HG02938 (cell line): ENCODE measurements at regions not wholly inside any gene's neighbourhood (a gene's known extent, or its start where the extent isn't known, plus 50 kb on each side); places are given as distances from the start of the nearest gene placed in this dataset.
"Not testable (repeated sequence)": the region's sequence is repeated elsewhere in the genome, so short reads cannot be mapped to it uniquely, and the experiment has no call there.

Experiments used
- ATAC-seq: cut with Tn5 transposase; IDR thresholded peaks from one replicate; pipeline ENCODE4 v1.9.1; 2021; ENCODE audit warnings: mild to moderate bottlenecking, moderate library complexity; ENCODE audit not compliant: unreplicated experiment

DNA sequence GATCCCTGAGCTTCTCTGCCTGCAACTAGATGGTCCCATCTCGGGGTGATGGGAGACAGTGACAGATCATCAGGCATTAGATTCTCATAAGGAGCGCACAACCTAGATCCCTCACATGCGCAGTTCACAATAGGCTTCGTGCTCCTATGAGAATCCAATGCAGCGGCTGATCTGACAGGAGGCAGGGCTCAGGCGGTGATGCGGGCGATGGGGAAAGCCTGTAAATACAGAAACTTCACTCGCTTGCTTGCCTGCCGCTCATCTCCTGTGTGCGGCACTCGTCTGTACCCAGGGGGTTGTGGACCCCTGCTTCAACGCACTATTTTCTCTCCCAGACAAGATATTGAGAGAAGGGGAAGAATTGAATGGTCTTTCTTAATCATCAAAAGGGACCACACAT is 473.9 kb downstream of the ZNF536 start:
- ATAC-seq, result no peak

DNA sequence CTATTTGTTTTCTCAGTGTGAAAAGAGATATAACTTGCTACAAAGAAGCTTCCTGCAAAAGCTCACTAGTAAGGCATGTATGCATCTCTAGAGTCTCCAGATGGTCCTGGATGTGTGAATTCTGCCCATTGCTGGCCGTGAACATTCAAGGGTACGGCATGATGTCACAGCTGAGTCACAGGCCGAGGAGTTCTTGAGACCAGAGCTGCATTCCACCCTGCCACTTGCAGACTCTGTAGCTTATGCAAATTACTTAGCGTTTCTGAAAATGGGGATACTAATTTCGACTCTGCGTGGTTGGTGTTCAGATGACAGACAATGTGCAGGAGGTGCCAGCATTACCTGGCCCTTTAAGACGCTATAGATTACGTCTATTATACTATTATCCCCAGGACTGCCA is 470.7 kb downstream of the ZNF536 start:
- no peak for ATAC-seq

DNA sequence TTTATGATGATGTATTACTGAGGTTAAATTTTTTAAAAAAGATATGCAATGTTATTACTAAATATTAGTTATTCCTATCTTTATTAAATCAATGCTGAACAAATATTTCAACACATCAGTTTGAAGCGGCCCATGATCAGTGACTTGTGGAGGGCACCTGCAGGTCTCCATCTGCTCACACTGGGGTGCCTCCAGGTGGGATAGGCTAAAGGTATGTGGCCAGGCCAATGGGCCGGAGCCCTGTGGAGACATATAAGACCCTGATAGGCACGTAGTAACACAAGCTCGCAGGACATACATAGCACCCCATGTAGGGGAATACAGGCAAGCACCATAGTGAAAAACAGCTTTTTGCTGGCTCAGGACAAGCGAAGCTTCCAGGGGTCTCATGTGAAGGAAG is 469.8 kb downstream of the ZNF536 start:
- ATAC-seq, result no peak

DNA sequence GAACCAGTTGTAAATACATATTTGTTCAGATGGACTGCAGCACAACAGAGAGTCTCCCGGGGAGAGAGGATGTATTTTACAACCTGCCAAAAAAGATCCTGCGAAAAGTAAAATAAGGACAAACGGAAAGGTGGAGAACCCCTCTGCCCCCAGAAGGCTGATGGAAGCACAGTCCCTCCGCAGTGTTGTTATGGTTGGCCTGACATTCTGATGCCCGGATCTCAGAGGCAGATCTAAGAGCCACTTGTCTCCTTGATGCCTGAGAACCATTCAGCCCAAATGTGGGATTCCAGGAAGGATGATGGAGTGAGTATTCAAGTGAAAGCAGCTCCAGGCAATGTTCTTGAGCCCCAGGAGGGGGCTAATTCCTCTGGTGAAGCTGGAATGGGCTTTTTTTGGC is 458.7 kb downstream of the ZNF536 start:
- no peak for ATAC-seq

DNA sequence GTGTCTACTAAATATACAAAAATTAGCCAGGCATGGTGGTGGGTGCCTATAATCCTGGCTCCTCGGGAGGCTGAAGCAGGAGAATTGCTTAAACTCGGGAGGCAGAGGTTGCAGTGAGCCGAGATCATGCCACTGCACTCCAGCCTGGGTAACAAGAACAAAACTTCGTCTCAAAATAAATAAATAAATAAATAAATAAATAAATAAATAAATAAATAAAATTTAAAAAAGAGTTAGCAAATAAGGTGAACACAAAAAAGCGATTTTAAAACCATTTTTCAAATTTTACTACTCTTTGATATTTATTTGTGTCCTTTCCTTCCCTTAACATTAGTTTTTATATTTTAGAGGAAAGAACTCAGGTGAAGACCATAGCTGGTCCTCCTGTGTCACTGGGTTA is 453.3 kb downstream of the ZNF536 start:
- not testable (repeated sequence) for ATAC-seq

DNA sequence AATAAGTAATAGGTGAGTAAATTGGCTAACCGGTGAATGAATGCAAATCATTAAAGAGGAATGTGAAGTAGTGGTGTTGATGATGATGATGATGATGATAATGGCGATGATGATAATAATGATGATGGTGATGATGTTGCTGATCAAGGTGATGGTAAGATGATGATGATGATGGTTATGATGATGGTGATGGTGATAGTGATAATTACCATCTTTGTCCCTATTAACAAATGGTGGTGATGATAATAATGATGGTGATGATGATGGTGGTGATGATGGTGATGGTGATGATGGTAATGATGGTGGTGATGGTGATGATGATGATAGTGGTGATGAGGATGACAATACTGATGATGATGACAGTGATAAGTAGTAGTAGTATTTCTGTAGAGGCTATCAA is 452.6 kb downstream of the ZNF536 start:
- ATAC-seq, result no peak

DNA sequence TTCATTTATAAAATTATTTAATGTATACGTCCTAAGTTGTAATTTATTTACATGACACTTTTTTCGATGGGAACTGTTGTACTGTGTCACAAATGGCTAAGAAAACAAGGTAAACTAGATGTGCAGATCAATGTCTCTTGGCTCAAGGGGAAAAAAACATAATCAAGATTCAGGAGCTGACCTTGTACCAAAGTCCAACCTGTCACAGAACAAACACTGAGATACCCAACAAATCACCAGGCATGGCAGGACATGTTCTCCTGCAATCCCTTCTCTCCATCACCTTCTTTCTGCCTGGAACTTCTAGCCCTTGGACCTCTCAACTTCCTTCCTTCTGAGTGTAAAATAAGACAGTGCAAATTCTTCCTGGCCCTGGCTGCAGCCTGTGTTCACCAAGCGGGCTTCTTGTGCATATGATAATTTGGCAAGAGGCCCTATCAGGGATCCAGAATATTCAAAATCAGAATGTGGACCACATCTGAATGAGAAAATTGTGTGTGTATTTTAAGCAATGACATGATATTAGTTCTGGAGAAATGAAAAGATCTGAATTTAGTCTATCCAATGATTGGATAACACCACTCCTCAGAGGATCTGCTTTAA is 445.9 kb downstream of the ZNF536 start:
- no peak for ATAC-seq

DNA sequence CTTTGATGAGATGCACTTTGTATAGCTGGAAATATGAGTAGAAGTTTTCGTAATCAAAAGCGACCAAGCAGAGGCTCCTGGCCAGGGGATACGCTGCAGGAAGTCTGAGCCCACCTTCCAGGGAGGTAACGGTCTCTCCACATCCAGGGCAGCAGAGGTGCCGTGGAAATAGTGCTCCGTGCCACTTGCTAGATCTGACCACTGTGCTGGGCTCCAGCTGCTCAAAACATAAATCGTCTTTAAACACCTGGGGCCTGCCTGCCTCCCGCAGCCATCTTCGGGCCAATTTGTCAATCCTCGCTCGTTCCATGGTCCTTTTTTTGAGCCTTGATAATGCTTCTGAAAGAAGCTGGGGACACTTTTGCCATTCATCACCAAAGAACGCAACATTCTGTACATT is 445.0 kb downstream of the ZNF536 start:
- ATAC-seq, result no peak

DNA sequence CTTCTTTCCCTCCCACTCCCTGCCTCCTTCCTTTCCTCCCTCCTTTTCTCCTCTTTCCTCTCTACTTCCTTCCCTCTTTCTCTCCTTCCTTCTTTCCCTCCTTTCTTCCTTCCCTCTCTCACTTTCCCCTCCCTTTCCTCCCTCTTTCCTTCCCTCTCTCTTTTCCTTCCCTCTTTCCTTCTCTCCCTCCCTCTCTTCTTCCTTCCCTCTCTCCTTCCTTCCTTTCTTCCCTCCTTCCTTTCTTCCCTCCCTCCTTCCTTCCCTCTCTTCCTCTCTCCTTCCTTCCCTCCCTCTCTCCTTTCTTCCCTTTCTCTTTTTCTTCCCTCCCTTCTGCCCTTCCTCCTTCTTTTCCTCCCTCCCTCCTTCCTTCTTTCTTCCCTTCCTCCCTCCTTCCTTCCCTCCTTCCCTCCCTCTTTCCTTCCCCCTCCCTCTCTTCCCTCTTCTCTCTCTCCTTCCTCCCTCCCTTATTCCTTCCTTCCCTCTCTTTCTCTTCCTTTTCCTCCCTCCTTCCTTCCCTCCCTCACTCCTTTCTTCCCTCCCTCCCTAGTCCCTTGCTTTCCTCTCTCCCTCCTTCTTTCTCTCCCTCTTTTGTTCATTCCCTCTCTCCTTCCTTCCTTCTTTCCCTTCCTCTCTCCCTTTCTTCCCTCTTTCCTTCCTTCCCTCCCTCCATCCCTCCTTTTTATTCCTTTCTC is 443.9 kb downstream of the ZNF536 start:
- no peak for ATAC-seq

DNA sequence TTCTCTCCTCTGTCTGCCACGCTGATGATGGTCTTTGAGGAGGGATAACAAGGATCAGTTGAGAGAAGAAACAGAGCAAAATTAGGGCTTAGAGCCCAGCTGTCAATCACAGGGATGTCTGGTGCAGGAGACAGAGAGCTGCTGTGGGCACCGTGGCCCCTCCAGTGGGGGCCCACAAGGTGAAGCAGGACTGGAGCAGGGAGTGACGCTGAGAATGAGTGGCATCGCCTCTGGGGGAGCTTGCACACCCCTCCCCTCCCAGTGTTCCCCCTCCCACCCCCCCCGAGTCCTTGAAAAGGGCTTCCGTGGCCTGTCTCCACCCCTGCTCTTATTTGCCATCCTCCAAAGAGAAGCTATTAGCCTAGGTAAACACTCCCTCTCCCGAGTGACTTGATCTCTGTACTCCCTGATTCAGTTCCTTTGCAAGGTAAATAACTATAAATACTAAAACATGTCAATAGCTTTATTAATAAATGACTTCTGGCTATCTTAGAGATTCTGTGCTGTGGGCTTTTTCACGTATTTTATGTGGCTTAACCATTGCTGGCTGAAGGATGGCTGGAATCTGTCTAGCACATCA is 440.0 kb downstream of the ZNF536 start:
- no peak for ATAC-seq

DNA sequence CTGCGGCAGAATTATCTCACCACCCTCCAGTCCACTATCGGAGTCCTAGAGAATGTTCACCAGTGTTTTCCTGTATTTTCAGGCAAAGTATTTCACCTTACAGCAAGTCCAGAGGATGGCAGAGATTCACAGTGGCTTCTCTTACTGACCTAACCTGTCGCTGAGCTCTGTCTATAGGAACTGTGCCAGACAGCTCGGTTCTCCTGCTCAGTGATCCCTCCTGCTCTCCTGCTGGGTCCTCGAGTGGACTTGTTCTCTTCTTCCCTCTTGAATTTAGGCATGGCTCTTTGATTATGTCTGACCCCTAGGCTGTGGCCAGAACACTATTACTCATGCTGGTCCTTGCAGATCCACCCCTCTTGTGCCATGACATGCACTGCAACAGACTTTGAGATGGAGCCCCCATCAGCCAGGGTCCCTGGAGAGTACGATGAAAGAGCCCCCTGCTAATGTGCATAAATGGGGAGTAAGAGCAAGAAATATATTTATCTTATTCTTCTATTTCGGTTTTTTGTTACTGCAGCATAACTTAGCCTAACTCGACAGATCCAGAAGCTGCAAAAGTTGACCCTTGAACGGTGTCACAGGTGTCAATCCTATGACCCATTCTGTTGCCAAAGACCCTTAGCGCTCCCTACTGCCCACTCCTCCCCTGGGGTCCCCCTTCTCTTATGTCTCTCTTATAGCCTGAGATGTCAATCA is 439.4 kb downstream of the ZNF536 start:
- no peak for ATAC-seq

DNA sequence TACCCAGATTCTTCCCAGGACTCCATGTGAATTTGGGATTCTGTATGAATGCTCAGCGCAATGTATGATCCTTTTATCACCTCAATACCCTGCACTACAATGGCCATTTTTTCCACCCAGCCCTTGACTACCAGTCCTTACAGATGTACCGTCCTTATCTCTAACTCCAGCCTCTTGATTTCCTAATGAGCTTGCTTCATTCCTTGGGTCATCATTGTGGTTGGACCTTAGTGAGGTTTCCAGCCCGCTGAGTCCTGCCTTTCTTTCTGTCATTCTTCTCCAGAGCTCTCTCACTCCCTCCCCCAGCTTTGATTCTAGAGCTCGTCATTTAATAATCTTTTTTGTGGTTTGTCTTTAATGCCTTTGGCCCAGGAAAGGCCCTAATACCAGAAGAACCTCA is 438.5 kb downstream of the ZNF536 start:
- no peak for ATAC-seq

DNA sequence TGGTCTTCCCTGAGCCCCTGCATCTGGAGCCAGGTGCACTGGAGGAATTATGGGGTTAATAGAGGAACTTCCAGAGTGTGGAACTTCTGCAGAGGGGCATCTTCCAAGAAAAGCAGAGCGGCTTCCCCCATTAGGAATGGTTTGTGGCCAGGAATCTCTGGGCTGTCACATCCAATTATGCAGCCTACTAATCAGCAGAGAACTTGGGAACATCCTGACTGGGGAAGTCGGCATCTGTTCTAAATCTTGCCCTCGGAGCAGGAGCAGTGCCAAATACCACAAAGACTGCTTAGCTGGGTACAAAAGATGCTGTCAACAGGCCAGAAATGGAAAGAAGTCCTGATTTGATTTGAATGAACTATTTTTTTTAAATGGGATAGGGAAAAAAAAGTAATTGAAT is 435.1 kb downstream of the ZNF536 start:
- no peak for ATAC-seq

DNA sequence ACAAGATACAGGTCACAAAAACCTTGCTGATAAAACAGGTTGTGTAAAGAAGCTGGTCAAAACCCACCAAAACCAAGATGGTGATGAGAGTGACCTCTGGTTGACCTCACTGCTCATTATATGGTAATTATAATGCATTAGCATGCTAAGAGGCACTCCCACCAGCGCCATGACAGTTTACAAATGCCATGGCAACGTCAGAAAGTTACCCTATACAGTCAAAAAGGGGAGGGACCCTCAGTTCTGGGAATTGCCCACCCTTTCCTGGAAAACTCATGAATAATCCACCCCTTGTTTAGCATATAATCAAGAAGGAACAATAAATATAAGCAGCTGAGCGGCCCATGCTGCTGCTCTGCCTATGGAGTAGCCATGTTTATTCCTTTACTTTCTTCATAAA is 434.1 kb downstream of the ZNF536 start:
- no peak for ATAC-seq

DNA sequence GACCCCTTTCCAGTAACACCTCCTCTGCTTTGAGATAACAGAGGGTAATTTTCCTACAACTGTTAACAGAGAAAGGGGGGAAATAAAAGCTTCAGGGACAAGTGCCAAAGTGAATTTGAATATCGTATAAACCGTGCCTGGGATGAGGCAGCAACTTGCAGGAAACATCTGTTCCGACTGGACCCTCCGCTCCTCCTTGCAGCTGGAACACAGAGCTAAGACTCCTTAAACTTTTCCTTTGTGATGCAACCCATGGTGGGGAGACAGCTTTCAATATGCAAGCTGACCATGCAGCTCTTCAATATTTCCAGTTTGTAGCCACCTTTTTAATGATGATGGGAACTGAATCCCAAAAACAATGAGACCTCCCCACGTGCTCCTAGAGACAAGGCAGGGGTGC is 432.6 kb downstream of the ZNF536 start:
- ATAC-seq, result no peak

DNA sequence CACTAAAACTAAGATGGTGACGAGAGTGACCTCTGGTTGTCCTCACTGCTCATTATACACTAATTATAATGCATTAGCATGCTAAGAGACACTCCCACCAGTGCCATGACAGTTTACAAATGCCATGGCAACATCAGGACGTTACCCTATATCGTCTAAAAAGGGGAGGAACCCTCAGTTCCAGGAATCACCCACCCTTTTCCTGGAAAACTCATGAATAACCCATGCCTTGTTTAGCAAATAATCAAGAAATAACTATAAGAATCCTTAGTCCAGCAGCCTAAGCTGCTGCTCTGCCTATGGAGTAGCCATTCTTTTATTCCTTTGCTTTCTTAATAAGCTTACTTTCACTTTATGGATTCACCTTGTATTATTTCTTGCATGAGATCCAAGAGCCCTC is 432.1 kb downstream of the ZNF536 start:
- ATAC-seq, result not testable (repeated sequence)

DNA sequence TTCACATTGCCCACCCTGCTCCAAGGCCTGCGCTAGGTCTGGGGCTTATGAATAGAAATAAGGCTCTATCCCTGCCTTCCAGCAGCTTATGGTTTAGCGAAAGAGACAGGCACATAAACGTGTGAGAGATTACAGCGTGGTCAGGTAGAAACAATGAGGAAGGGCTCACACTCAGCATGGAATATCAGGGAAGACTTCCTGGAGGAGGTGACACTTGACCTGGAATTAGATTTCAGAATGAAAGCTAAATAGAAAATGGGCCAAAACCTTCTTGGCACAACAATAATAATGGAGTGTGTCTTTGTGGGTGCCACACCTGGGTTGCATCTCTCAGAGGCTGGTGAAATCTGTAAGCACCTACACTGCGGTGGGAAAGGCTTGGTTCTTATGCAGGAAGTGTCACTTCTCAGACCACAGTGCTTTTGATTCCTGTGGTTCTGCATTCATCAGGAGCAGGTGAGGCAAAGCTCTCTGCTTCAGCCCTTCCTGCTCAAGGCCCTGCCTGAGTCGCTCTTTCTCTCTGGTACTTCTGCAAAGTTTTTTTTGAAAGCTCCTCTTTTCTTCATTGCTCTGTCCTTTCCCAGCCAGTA is 430.3 kb downstream of the ZNF536 start:
- ATAC-seq, result no peak

DNA sequence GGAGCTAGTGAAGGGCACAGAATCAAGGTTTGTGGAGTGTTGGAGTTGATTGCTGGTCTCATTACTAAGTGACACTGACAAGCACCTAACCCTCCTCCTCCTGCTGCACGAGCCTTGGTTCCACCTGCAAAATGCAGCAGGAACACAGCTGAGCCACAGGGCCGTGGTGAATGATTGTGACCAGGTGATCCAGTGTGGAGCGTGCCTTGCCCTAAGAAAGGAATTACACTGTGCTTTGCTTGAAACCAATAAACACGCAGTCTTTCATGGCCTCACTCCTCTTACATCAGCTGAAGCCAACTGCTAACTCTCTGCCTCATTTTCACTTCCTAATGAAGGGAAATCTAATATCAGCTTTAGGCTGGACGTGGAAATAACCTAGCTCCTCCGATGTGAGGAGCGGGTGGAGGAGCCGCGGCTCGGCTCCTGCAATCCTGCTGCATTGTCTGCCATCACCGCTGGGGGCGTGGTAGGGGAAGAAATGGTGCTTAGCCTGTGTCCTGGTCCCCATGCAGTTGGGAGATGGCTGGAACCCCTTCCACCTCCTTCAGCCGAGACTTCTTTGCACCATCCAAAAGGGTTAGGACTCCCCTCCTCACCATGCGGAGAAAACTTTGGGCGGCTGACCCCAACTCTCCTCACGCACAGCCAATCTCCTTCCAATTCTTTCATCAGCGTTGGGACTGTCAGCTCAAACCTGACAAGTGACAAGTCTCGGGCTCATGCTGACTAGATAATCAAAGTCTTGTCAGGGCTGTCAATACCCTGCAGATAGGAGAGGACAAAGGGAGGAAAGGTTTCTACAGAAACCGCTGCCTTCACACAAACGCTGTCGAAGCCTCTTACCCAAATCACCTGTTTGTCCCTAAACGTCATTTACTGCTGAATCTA is 427.9 kb downstream of the ZNF536 start:
- no peak for ATAC-seq

DNA sequence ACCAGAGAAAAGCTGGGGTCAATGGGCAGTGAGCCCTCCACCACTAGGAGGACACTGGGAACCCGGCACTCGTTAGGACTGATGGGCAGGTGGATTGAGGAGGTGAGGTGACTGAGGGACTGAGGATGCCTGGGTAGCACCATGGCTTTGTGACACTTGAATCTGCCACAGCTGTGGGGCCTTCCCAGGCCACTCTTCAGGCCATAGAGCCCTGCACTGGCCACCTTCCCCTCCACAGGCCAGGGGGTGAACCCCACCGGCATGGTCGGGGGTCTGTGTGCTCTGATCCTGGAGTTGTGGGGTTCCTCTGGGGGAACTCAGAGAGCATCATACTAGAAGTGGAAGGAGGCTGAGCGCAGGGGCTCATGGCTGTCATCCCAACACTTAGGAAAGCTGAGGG is 423.5 kb downstream of the ZNF536 start:
- ATAC-seq, result no peak
